SH-SY5Y (cell line): ENCODE measurements at regions not wholly inside any gene's neighbourhood (a gene's known extent, or its start where the extent isn't known, plus 50 kb on each side); places are given as distances from the start of the nearest gene placed in this dataset.

Source experiments
- GATA2 ChIP-seq: IDR thresholded peaks from 2 replicates; pipeline ENCODE4 v1.6.1; 2011; ENCODE audit warnings: mild to moderate bottlenecking, low read depth, low read length
- GATA3 ChIP-seq: IDR thresholded peaks from 2 replicates; pipeline ENCODE4 v1.6.1; 2011; ENCODE audit warnings: low read depth, mild to moderate bottlenecking, low read length, moderate library complexity

GRCh38 chr5:117680426-117680825 is 1105.8 kb upstream of the SEMA6A start:
- TF ChIP-seq GATA2 (no peak), GATA3 (no peak)
